ENCODE measurements at regions not wholly inside any gene's neighbourhood (a gene's known extent, or its start where the extent isn't known, plus 50 kb on each side); places are given as distances from the start of the nearest gene placed in this dataset.

- TF ChIP-seq TAF1 (IDR thresholded peaks at IDR 0.05; ENCODE audit: borderline replicate concordance, insufficient read depth, low read length) (no peak), POLR2AphosphoS5 (IDR thresholded peaks at IDR 0.05; ENCODE audit: low read depth, low read length) (no peak), SIN3A (IDR thresholded peaks at IDR 0.05; ENCODE audit: borderline replicate concordance, insufficient read depth, low read length) (no peak), REST (IDR thresholded peaks at IDR 0.05; ENCODE audit: insufficient read depth in 1 of 2, low read depth in 2 of 2, low read length in 2 of 2) (no peak), FOXP2 (optimal IDR thresholded peaks at IDR 0.05; ENCODE audit: borderline replicate concordance, extremely low read depth, extremely low read length, insufficient read depth) (no peak)
Observed at GRCh38 chr18:41530970-41531369, 424.1 kb upstream of the PIK3C3 start.

Measured in PFSK-1 (cell line).